Osteoblast (primary cell): ENCODE measurements at regions not wholly inside any gene's neighbourhood (a gene's known extent, or its start where the extent isn't known, plus 50 kb on each side); places are given as distances from the start of the nearest gene placed in this dataset.

Experiments
- DNase-seq: peaks from one replicate; pipeline ENCODE4 v3.0.0; 2011; ENCODE audit warnings: low spot score, mixed read lengths; ENCODE audit not compliant: insufficient read length; ENCODE audit errors: missing footprints
- H2AFZ ChIP-seq: 2 replicates; pipeline ENCODE4 v1.6.0; 2011; ENCODE audit warnings: mild to moderate bottlenecking, low read length
- H3K27ac ChIP-seq: 2 replicates; pipeline ENCODE4 v1.5.1; 2011; ENCODE audit warnings: mild to moderate bottlenecking, low read depth, low read length, moderate library complexity
- H3K27me3 ChIP-seq: 2 replicates; pipeline ENCODE4 v1.6.0; 2012; ENCODE audit warnings: mild to moderate bottlenecking, control low read depth, inconsistent platforms, low read length, moderate library complexity; ENCODE audit not compliant: insufficient read depth
- H3K36me3 ChIP-seq: 2 replicates; pipeline ENCODE4 v1.5.1; 2011; ENCODE audit warnings: mild to moderate bottlenecking, low read length, control low read depth, moderate library complexity; ENCODE audit not compliant: insufficient read depth
- H3K4me1 ChIP-seq: 2 replicates; pipeline ENCODE4 v1.5.1; 2011; ENCODE audit warnings: mild to moderate bottlenecking, low read length, control low read depth, moderate library complexity; ENCODE audit not compliant: insufficient read depth
- H3K4me2 ChIP-seq: 2 replicates; pipeline ENCODE4 v1.6.0; 2011; ENCODE audit warnings: mild to moderate bottlenecking, low read length; ENCODE audit not compliant: insufficient read depth
- H3K4me3 ChIP-seq: fragments of 200-600 bp; sonication (generic); 3 replicates; pipeline ENCODE4 v1.5.1; 2012; ENCODE audit warnings: mild to moderate bottlenecking, low read length, inconsistent platforms; ENCODE audit not compliant: insufficient read depth
- H3K79me2 ChIP-seq: 2 replicates; pipeline ENCODE4 v1.6.0; 2012; ENCODE audit warnings: mild to moderate bottlenecking, low read length, control low read depth, inconsistent platforms; ENCODE audit not compliant: insufficient read depth
- H3K9me3 ChIP-seq: 2 replicates; pipeline ENCODE4 v1.5.1; 2011; ENCODE audit warnings: low read depth, low read length, control low read depth
- H4K20me1 ChIP-seq: 2 replicates; pipeline ENCODE4 v1.6.0; 2012; ENCODE audit warnings: mild to moderate bottlenecking, low read length, control low read depth; ENCODE audit not compliant: insufficient read depth
- TF ChIP-seq, protein P1 (sequence below): IDR thresholded peaks from 2 replicates; pipeline ENCODE4 v1.5.1; 2011; ENCODE audit warnings: mild to moderate bottlenecking, low read depth, low read length, moderate library complexity; ENCODE audit errors: extremely low read depth

GRCh38 chr15:35663956-35664355 is 118.0 kb upstream of the DPH6 start:
- TF ChIP-seq, protein P1, sequence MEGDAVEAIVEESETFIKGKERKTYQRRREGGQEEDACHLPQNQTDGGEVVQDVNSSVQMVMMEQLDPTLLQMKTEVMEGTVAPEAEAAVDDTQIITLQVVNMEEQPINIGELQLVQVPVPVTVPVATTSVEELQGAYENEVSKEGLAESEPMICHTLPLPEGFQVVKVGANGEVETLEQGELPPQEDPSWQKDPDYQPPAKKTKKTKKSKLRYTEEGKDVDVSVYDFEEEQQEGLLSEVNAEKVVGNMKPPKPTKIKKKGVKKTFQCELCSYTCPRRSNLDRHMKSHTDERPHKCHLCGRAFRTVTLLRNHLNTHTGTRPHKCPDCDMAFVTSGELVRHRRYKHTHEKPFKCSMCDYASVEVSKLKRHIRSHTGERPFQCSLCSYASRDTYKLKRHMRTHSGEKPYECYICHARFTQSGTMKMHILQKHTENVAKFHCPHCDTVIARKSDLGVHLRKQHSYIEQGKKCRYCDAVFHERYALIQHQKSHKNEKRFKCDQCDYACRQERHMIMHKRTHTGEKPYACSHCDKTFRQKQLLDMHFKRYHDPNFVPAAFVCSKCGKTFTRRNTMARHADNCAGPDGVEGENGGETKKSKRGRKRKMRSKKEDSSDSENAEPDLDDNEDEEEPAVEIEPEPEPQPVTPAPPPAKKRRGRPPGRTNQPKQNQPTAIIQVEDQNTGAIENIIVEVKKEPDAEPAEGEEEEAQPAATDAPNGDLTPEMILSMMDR = no peak
- no peak overlapping the region for H2AFZ ChIP-seq
- no peaks in the 10 kb centered on the region for H4K20me1 ChIP-seq
- DNase-seq = no peak
- H3K79me2 ChIP-seq = no peaks in the 10 kb centered on the region
- H3K4me3 ChIP-seq = no peak overlapping the region
- no peaks in the 10 kb centered on the region for H3K27me3 ChIP-seq
- H3K36me3 ChIP-seq = no peaks in the 10 kb centered on the region
- H3K27ac ChIP-seq = no peak overlapping the region
- no peaks in the 10 kb centered on the region for H3K9me3 ChIP-seq
- no peak overlapping the region for H3K4me2 ChIP-seq
- H3K4me1 ChIP-seq = peaks cover 5% of the 10 kb centered on the region

DNA sequence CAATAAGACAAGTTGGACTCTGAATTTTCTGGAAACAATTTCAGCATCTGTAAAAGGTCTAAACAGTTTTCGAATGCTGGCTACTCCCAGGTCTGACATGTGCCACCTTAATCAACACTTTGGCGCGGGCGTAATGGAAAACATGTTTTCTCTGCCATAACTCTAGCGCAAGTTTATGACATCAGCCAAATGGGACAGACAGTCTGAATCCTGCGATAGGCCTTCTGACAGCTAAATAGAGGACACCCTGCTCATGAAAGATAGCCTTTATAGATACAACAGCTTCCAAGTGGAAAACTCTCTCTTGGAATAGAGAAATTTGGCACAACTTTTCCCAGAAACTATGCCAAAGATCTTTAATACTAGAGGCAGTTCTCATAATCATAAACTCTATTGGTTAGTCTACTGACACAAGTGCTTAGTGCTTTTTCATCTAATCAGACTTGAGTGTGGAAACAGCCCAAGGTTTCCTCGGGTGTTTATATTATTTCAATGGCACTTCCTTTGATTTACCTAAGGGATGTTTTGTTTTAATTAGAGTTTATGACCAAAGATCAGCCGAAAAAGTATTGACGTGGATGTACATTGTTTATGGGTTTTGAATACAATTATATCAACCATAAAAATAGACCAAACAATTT is 120.1 kb upstream of the DPH6 start:
- peak overlapping the region; percentile 61 for H2AFZ ChIP-seq

GRCh38 chr15:35667908-35668307 is 121.9 kb upstream of the DPH6 start:
- no peak overlapping the region for H3K4me2 ChIP-seq
- H3K4me1 ChIP-seq = peaks cover 5% of the 10 kb centered on the region
- peak overlapping the region; percentile 15 for H2AFZ ChIP-seq
- no peaks in the 10 kb centered on the region for H3K36me3 ChIP-seq
- H3K79me2 ChIP-seq = no peaks in the 10 kb centered on the region
- no peak overlapping the region for H3K27ac ChIP-seq
- H3K9me3 ChIP-seq = no peaks in the 10 kb centered on the region
- H3K4me3 ChIP-seq = no peak overlapping the region
- TF ChIP-seq, protein P1 = no peak
- H3K27me3 ChIP-seq = no peaks in the 10 kb centered on the region
- no peaks in the 10 kb centered on the region for H4K20me1 ChIP-seq
- no peak for DNase-seq

More for the DNA sequence above, 120.1 kb upstream of the DPH6 start:
- no peak overlapping the region for H3K4me3 ChIP-seq
- H4K20me1 ChIP-seq = no peaks in the 10 kb centered on the region
- peaks cover 5% of the 10 kb centered on the region for H3K4me1 ChIP-seq
- H3K4me2 ChIP-seq = no peak overlapping the region
- TF ChIP-seq, protein P1 = no peak
- no peaks in the 10 kb centered on the region for H3K27me3 ChIP-seq
- H3K79me2 ChIP-seq = no peaks in the 10 kb centered on the region
- H3K9me3 ChIP-seq = no peaks in the 10 kb centered on the region
- H3K27ac ChIP-seq = no peak overlapping the region
- H3K36me3 ChIP-seq = no peaks in the 10 kb centered on the region
- no peak for DNase-seq

GRCh38 chr15:35669021-35669420 is 123.1 kb upstream of the DPH6 start:
- Histone ChIP-seq H3K27me3 (no peaks in the 10 kb centered on the region), H4K20me1 (no peaks in the 10 kb centered on the region), H3K27ac (no peak overlapping the region), H3K79me2 (no peaks in the 10 kb centered on the region), H3K9me3 (no peaks in the 10 kb centered on the region), H3K4me3 (no peak overlapping the region), H2AFZ (no peak overlapping the region), H3K4me1 (peaks cover 5% of the 10 kb centered on the region), H3K36me3 (no peaks in the 10 kb centered on the region), H3K4me2 (no peak overlapping the region)
- no peak for DNase-seq
- TF ChIP-seq, protein P1 = no peak
